GM12878 (cell line): ENCODE measurements at regions not wholly inside any gene's neighbourhood (a gene's known extent, or its start where the extent isn't known, plus 50 kb on each side); places are given as distances from the start of the nearest gene placed in this dataset.

Experiments used
- ATAC-seq: fragments of 200-7000 bp; cut with Tn5 transposase; 3 replicates; pipeline ENCODE4 v1.9.1; 2020; ENCODE audit warnings: mild to moderate bottlenecking, moderate library complexity
- BruUV-seq: library from RNA; stranded (reverse); fragments of 400-500 nt; replicated peaks from 2 replicates; lab custom pipeline; 2021; lab: Mats Ljungman, UMichigan
- CTCF ChIA-PET: fragments of 300-600 bp; sonication (Branson Sonifier 250); formaldehyde crosslinking; extraction: SDS; loops from one replicate; lab custom pipeline; 2021; ENCODE audit warnings: inconsistent platforms; lab: Yijun Ruan, JAX
- POLR2A ChIA-PET: fragments of 350-600 bp; formaldehyde crosslinking; extraction: SDS; loops from one replicate; lab custom pipeline; 2021; ENCODE audit warnings: inconsistent platforms; lab: Charles Lee
- RAD21 ChIA-PET: fragments of 300-600 bp; sonication (Branson Sonifier 250); formaldehyde crosslinking; loops from one replicate; lab custom pipeline; 2023; ENCODE audit warnings: antibody characterized with exemption; ENCODE audit not compliant: unreplicated experiment; lab: Charles Lee
- SMC1A ChIA-PET: fragments of 300-600 bp; sonication (Branson Sonifier 250); formaldehyde crosslinking; loops from one replicate; lab custom pipeline; 2023; ENCODE audit not compliant: unreplicated experiment, uncharacterized antibody; lab: Charles Lee
- DNase-seq: peaks from one replicate; pipeline ENCODE4 v3.0.0-alpha.2; 2011; ENCODE audit warnings: low read depth, low spot score
- FAIRE-seq: peaks from 3 replicates; lab custom pipeline; 2011; peaks lifted over from hg19 to GRCh38; lab: Jason Lieb, UNC
- H2AFZ ChIP-seq: 2 replicates; pipeline ENCODE4 v1.6.0; 2011; ENCODE audit warnings: low read depth, low read length, control low read depth; ENCODE audit not compliant: control insufficient read depth
- H3K27ac ChIP-seq: 2 replicates; pipeline ENCODE4 v1.5.1; 2011; ENCODE audit warnings: control low read depth; ENCODE audit not compliant: control insufficient read depth, insufficient read depth
- H3K27me3 ChIP-seq, 2 experiments: replicated peaks in 1 of 2; 2 replicates each; pipeline versions ENCODE4 v1.6.0 to v1.6.1; 2011; ENCODE audit warnings: low read length in 1 of 2; ENCODE audit not compliant: control insufficient read depth in 2 of 2, insufficient read depth in 2 of 2
- H3K36me3 ChIP-seq, 2 experiments: 2 replicates each; pipeline ENCODE4 v1.5.1; 2011; ENCODE audit warnings: low read length in 1 of 2; ENCODE audit not compliant: control insufficient read depth in 2 of 2, insufficient read depth in 2 of 2
- H3K4me1 ChIP-seq: 2 replicates; pipeline ENCODE4 v1.6.1; 2011; ENCODE audit warnings: mild to moderate bottlenecking, low read length, moderate library complexity, mixed read lengths; ENCODE audit not compliant: control insufficient read depth, insufficient read depth
- H3K4me2 ChIP-seq: 2 replicates; pipeline ENCODE4 v1.6.0; 2011; ENCODE audit warnings: control low read depth; ENCODE audit not compliant: control insufficient read depth, insufficient read depth
- H3K4me3 ChIP-seq: fragments of 200-600 bp; sonication (generic); 2 replicates; pipeline ENCODE4 v1.5.1; 2016
- H3K79me2 ChIP-seq: 2 replicates; pipeline ENCODE4 v1.6.0; 2011; ENCODE audit warnings: low read length; ENCODE audit not compliant: control insufficient read depth, insufficient read depth
- H3K9ac ChIP-seq: 2 replicates; pipeline ENCODE4 v1.8.0; 2011; ENCODE audit warnings: low read length, control low read depth, mixed read lengths; ENCODE audit not compliant: control insufficient read depth, insufficient read depth
- H3K9me3 ChIP-seq: replicated peaks from 3 replicates; pipeline ENCODE4 v1.5.1; 2011; ENCODE audit warnings: mild to moderate bottlenecking, low read length; ENCODE audit not compliant: control insufficient read depth, insufficient read depth
- H4K20me1 ChIP-seq: 2 replicates; pipeline ENCODE4 v1.6.0; 2011; ENCODE audit not compliant: control insufficient read depth, insufficient read depth
- CBX3 ChIP-seq: fragments of 200-600 bp; sonication (generic); IDR thresholded peaks from 2 replicates; pipeline ENCODE4 v1.6.1; 2016; ENCODE audit warnings: low read depth, borderline replicate concordance
- CEBPB ChIP-seq, 2 experiments: fragments of 150-350 bp in 1 of 2; IDR thresholded peaks; 2 replicates each; pipeline ENCODE4 v1.6.1; 2012 to 2014; ENCODE audit warnings: low read depth in 2 of 2, low read length in 2 of 2, borderline replicate concordance in 1 of 2, inconsistent platforms in 1 of 2
- CUX1 ChIP-seq: IDR thresholded peaks from 2 replicates; pipeline ENCODE4 v1.6.1; 2012; ENCODE audit warnings: improper control_type of control experiment, low read depth, low read length; ENCODE audit not compliant: insufficient replicate concordance
- EP300 ChIP-seq, 2 experiments: fragments of 150-350 bp in 1 of 2; IDR thresholded peaks; 2 replicates each; pipeline ENCODE4 v1.6.1; 2011 to 2012; ENCODE audit warnings: low read depth in 2 of 2, low read length in 2 of 2, borderline replicate concordance in 1 of 2, improper control_type of control experiment in 1 of 2, inconsistent platforms in 1 of 2; ENCODE audit not compliant: control insufficient read depth in 1 of 2
- MTA2 ChIP-seq: fragments of 450-650 bp; IDR thresholded peaks from 2 replicates; pipeline ENCODE4 v1.6.1; 2016; ENCODE audit warnings: low read depth, mild to moderate bottlenecking, moderate library complexity
- MTA3 ChIP-seq: IDR thresholded peaks from 2 replicates; pipeline ENCODE4 v1.6.1; 2012; ENCODE audit warnings: low read length, inconsistent platforms, borderline replicate concordance
- POU2F2 ChIP-seq: IDR thresholded peaks from 3 replicates; pipeline ENCODE4 v1.6.1; 2011; ENCODE audit warnings: low read depth, mild to moderate bottlenecking, low read length, borderline replicate concordance
- WGBS: methylation state at CpG from one replicate; pipeline ENCODE4 v1.1.6; 2016; ENCODE audit warnings: low lambda C conversion rate; ENCODE audit not compliant: insufficient replicate concordance, insufficient coverage; ENCODE audit errors: missing lambda C conversion rate; 5-methylcytosine and 5-hydroxymethylcytosine counted together
- in situ Hi-C: fragments of 300-500 bp; cut with MboI; formaldehyde crosslinking; loops from 9 replicates; pipeline ENCODE4 v1.14.3; 2018; ENCODE audit warnings: mixed read lengths
- intact Hi-C: fragments of 100-400 bp; cut with micrococcal nuclease; formaldehyde crosslinking; loops from one replicate; pipeline ENCODE4 v1.14.2; 2022; ENCODE audit not compliant: unreplicated experiment

DNA sequence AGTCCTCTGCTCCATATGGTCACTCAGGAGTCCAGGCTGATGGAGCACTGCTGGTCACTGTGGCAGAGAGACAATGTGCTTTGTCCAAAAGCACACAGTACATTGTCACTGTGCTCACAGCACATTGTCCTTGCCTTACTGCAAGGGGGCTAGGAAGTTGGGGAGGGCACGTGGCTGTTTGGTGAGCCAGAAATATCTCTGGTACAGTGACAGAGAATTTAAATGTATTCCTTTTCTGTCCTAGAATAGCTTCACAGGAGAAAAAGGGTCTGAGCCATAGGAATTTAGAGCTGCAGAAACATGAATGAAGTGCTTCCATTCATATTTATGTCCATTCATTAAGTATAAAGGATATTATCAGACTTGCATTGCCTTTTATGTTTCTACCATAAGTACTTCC lies 110.8 kb upstream of the TRIM2 start:
- H3K27me3 ChIP-seq = no peaks in the 10 kb centered on the region
- ChIA-PET POLR2A (no interaction called here), SMC1A (interaction anchor here (1.0 kb wide), 1 partner anchor 33 kb away, joined by 4 read pairs; no protein-coding TSS in a partner anchor), RAD21 (interaction anchor here (0.8 kb wide), 1 partner anchor 8 kb away, joined by 3 read pairs; no protein-coding TSS in a partner anchor), CTCF (interaction anchor here (0.8 to 1.1 kb wide), 2 partner anchors 8 to 10 kb away, joined by 3 to 5 read pairs; no protein-coding TSS in a partner anchor)
- no peaks in the 10 kb centered on the region for H4K20me1 ChIP-seq
- H3K4me1 ChIP-seq = no peaks in the 10 kb centered on the region
- BruUV-seq = no TSS peak
- no peaks in the 10 kb centered on the region for H3K9me3 ChIP-seq
- no peak overlapping the region for H3K27ac ChIP-seq
- DNase-seq (no peak), FAIRE-seq (no peak), ATAC-seq (no peak)
- no peaks in the 10 kb centered on the region for H3K36me3 ChIP-seq
- TF ChIP-seq CBX3 (no peak), POU2F2 (no peak), MTA2 (no peak), MTA3 (no peak), CEBPB (IDR thresholded peaks at IDR 0.05; ENCODE audit: borderline replicate concordance in 1 of 2, low read depth in 2 of 2, low read length in 2 of 2) (no peak)
- no peaks in the 10 kb centered on the region for H3K79me2 ChIP-seq
- H3K9ac ChIP-seq = no peak overlapping the region
- no peak overlapping the region for H2AFZ ChIP-seq
- WGBS = 39% methylated on average over 1 of the region's 1 CpG
- no peak overlapping the region for H3K4me3 ChIP-seq
- H3K4me2 ChIP-seq = no peak overlapping the region
- in situ Hi-C loops (no loop called here), intact Hi-C loops (no loop called here)

- POLR2A ChIA-PET = no interaction called here
- no peaks in the 10 kb centered on the region for H3K79me2 ChIP-seq
- no TSS peak for BruUV-seq
- H2AFZ ChIP-seq = no peak overlapping the region
- ATAC-seq = no peak
- intact Hi-C loops (no loop called here), in situ Hi-C loops (no loop called here)
- RAD21 ChIA-PET = interaction anchor here (0.8 kb wide), 1 partner anchor 9 kb away, joined by 3 read pairs; no protein-coding TSS in a partner anchor
- no peak for DNase-seq
- SMC1A ChIA-PET = interaction anchor here (1.0 kb wide), 1 partner anchor 33 kb away, joined by 4 read pairs; no protein-coding TSS in a partner anchor
- no peaks in the 10 kb centered on the region for H4K20me1 ChIP-seq
- H3K4me3 ChIP-seq = no peak overlapping the region
- 21% methylated on average over 3 of the region's 4 CpGs for WGBS
- CTCF ChIA-PET = interaction anchor here (0.8 to 1.6 kb wide), 3 partner anchors 8 to 13 kb away, joined by 3 to 5 read pairs (median 4); no protein-coding TSS in a partner anchor
- H3K4me1 ChIP-seq = no peaks in the 10 kb centered on the region
- H3K36me3 ChIP-seq = no peaks in the 10 kb centered on the region
- H3K9ac ChIP-seq = no peak overlapping the region
- no peak overlapping the region for H3K27ac ChIP-seq
- H3K27me3 ChIP-seq = no peaks in the 10 kb centered on the region
- no peak for FAIRE-seq
- no peaks in the 10 kb centered on the region for H3K9me3 ChIP-seq
- no peak overlapping the region for H3K4me2 ChIP-seq
- TF ChIP-seq CUX1 (no peak), EP300 (IDR thresholded peaks at IDR 0.05; ENCODE audit: borderline replicate concordance in 1 of 2, control insufficient read depth in 1 of 2, low read depth in 2 of 2, low read length in 2 of 2) (no peak)
Measured at GRCh38 chr4:153093802-153094201, 110.4 kb upstream of the TRIM2 start.
